OCI-LY3 (cell line): ENCODE measurements at regions not wholly inside any gene's neighbourhood (a gene's known extent, or its start where the extent isn't known, plus 50 kb on each side); places are given as distances from the start of the nearest gene placed in this dataset.

Source experiments
- EZH2phosphoT487 ChIP-seq: fragments of 200-600 bp; shearing (Covaris generic); IDR thresholded peaks from 2 replicates; pipeline ENCODE4 v1.6.1; 2018; ENCODE audit warnings: antibody characterized with exemption, mixed run types, low read depth
- TF ChIP-seq, protein P1 (sequence below): fragments of 200-600, 300-600 bp; sonication (generic); IDR thresholded peaks from 2 replicates; pipeline ENCODE4 v1.5.1; 2014; ENCODE audit warnings: antibody characterized with exemption, low read length, low read depth

DNA sequence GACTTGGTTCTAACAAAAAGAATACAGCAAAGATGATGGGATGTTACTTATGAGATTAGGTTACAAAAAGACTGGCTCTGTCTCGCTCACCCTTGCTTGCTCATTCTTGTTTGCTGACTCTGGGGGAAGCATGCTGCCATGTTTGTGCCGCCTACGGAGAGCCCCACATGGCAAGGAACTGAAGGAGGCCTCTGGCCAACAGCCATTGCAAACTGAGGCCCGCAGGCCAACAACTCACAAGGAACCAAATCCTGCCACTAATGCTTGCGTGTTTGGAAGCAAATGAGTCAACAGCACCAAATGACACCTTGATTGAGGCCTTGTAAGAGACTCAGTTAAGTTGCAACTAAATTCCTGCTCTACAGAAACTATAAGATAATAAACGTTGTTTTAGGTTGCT, 82.1 kb upstream of the FOXN2 start:
- TF ChIP-seq EZH2phosphoT487: no peak
- TF ChIP-seq, protein P1, sequence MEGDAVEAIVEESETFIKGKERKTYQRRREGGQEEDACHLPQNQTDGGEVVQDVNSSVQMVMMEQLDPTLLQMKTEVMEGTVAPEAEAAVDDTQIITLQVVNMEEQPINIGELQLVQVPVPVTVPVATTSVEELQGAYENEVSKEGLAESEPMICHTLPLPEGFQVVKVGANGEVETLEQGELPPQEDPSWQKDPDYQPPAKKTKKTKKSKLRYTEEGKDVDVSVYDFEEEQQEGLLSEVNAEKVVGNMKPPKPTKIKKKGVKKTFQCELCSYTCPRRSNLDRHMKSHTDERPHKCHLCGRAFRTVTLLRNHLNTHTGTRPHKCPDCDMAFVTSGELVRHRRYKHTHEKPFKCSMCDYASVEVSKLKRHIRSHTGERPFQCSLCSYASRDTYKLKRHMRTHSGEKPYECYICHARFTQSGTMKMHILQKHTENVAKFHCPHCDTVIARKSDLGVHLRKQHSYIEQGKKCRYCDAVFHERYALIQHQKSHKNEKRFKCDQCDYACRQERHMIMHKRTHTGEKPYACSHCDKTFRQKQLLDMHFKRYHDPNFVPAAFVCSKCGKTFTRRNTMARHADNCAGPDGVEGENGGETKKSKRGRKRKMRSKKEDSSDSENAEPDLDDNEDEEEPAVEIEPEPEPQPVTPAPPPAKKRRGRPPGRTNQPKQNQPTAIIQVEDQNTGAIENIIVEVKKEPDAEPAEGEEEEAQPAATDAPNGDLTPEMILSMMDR: no peak
